OCI-LY1 (cell line): ENCODE measurements at regions not wholly inside any gene's neighbourhood (a gene's known extent, or its start where the extent isn't known, plus 50 kb on each side); places are given as distances from the start of the nearest gene placed in this dataset.

Source experiments
- CTCF ChIP-seq: fragments of 200-600 bp; sonication (generic), shearing (Covaris generic); IDR thresholded peaks from 2 replicates; pipeline ENCODE4 v1.5.1; 2017; ENCODE audit warnings: mild to moderate bottlenecking, antibody characterized with exemption, low read length, moderate library complexity, mixed read lengths
- EZH2 ChIP-seq: fragments of 200-600 bp; sonication (generic), shearing (Covaris generic); IDR thresholded peaks from 2 replicates; pipeline ENCODE4 v1.8.0; 2017; ENCODE audit warnings: borderline replicate concordance, mixed run types, mild to moderate bottlenecking, antibody characterized with exemption, low read length, moderate library complexity, mixed read lengths

- TF ChIP-seq EZH2 (no peak), CTCF (no peak)
Measured at GRCh38 chr16:62829607-62830006, 793.4 kb upstream of the CDH8 start.
